ENCODE measurements at regions not wholly inside any gene's neighbourhood (a gene's known extent, or its start where the extent isn't known, plus 50 kb on each side); places are given as distances from the start of the nearest gene placed in this dataset.

DNA sequence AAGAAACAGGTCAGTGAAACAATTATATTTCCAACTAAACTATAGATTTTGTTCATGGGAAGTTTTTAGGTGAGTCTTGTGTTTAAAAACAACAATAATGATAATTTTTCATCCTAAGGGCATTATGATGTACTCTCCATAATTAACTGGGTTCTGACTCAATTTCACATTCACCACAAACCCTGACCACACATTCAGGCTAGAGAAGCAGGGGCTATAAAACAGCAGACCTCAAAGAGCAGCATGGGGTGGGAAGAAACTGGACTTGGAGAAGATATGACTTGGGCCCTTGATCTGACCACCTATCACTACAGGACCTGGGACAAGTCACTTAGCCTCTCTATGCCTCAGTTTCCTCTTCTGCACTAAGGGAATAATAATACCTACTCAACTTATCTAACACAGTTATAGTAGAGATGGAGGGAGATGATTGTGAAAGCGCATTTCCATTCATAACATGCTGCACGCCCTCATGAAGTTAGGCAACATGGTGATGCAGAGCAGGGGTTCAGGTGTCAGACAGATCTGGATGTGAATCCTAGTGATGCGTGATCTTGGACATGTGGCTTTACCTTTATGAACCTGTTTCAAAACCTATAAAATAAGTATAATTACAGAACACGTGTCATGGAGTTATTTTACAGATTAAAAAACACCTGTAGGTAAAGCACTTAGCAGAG, 63.0 kb upstream of the ACP3 start:
- no peaks in the 10 kb centered on the region for H3K9me3 ChIP-seq
- TF ChIP-seq, protein P1, sequence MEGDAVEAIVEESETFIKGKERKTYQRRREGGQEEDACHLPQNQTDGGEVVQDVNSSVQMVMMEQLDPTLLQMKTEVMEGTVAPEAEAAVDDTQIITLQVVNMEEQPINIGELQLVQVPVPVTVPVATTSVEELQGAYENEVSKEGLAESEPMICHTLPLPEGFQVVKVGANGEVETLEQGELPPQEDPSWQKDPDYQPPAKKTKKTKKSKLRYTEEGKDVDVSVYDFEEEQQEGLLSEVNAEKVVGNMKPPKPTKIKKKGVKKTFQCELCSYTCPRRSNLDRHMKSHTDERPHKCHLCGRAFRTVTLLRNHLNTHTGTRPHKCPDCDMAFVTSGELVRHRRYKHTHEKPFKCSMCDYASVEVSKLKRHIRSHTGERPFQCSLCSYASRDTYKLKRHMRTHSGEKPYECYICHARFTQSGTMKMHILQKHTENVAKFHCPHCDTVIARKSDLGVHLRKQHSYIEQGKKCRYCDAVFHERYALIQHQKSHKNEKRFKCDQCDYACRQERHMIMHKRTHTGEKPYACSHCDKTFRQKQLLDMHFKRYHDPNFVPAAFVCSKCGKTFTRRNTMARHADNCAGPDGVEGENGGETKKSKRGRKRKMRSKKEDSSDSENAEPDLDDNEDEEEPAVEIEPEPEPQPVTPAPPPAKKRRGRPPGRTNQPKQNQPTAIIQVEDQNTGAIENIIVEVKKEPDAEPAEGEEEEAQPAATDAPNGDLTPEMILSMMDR (IDR thresholded peaks at IDR 0.05) = no peak
- intact Hi-C loops (cut with DNase I) = loop anchor here (5.0 kb wide), 1 partner anchor 88 kb away; no protein-coding TSS in a partner anchor
- no peak for DNase-seq
- no peaks in the 10 kb centered on the region for H3K4me1 ChIP-seq
- H3K4me3 ChIP-seq = no peak overlapping the region
- no peaks in the 10 kb centered on the region for H3K27me3 ChIP-seq (ENCODE audit: low read depth)
- no peak overlapping the region for H3K27ac ChIP-seq
- ATAC-seq = no peak
- no peaks in the 10 kb centered on the region for H3K36me3 ChIP-seq

DNA sequence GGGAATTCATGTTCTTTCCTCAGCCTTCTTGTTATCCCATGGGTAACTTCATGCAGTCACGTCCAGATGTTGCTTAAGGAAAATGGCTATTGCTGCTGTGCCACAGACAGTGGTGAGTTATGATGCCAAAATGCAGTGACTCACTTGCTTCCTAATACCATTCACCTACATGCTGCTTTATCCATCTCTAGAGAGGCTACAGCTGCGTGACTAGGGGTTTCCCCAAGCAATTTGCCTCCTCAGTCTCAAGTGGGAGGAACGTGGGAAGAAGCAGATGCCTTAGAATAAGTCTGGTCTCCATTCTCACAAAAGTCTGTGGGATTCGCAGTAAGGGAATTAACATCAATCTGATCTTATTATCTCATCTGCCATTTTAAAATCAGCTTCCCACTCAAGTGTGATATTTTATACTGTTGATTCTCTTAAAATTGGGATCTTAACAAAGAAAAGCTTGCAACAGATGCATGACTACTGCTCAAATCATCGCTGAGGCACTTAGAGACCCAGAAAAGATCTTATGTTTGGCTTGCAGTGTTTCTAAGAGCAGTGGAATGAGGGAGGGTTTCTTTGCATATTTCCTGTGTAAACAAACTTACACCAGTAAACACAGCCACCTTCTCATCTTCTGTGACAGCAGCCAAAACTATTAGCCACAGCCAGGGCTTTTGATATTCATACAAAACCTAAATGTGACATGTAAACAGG, 62.0 kb upstream of the ACP3 start:
- H3K27me3 ChIP-seq (ENCODE audit: low read depth) = no peaks in the 10 kb centered on the region
- H3K27ac ChIP-seq = no peak overlapping the region
- no peaks in the 10 kb centered on the region for H3K4me1 ChIP-seq
- H3K9me3 ChIP-seq = no peaks in the 10 kb centered on the region
- H3K36me3 ChIP-seq = no peaks in the 10 kb centered on the region
- no peak for DNase-seq
- H3K4me3 ChIP-seq = no peak overlapping the region
- intact Hi-C loops (cut with DNase I) = no loop called here
- TF ChIP-seq, protein P1 (IDR thresholded peaks at IDR 0.05) = no peak
- ATAC-seq = peak; percentile 35 to 71

DNA sequence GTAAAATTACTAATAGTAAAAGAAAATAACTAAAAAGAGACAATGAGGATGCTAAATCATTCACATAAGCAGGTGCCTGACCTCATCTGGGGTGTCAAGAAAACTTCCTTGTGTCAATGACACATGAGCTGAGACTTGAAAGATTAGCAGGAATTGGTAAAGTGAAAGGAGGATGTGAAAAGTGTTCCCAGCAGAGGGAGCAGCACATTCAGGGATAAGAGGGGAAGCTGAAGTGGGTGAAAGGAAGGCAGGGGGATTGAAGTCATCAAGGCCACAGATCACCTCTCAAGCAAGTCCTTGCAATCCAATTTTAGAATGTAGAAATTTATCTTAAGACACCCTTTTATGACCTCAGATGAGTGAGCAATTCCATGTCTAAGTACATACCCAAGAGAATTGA, 60.2 kb upstream of the ACP3 start:
- no peaks in the 10 kb centered on the region for H3K36me3 ChIP-seq
- TF ChIP-seq, protein P1 (IDR thresholded peaks at IDR 0.05) = peak; percentile 37
- intact Hi-C loops (cut with DNase I) = no loop called here
- no peak overlapping the region for H3K27ac ChIP-seq
- no peaks in the 10 kb centered on the region for H3K4me1 ChIP-seq
- ATAC-seq (peak; percentile 60 to 83), DNase-seq (no peak)
- no peaks in the 10 kb centered on the region for H3K9me3 ChIP-seq
- H3K27me3 ChIP-seq (ENCODE audit: low read depth) = no peaks in the 10 kb centered on the region
- no peak overlapping the region for H3K4me3 ChIP-seq

DNA sequence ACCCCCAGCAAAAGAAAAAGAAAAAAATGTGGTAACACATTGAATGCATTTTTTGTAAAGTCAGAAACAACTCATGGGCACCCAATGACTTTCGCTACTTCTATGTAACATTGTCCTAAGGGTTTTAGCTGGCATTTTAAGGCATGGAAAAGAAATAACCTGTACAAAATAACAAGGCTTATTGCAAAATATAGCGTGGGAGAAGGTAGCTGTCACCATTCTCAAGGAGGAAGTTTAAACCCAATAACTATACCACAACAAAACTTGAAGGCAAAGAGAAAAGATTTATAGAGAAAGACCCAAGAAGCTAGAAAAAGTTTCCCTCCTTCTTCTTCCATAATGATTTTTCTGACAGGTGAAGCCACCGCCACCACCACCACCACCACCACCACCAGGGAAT, 55.7 kb upstream of the ACP3 start:
- Histone ChIP-seq H3K27ac (no peak overlapping the region), H3K4me1 (peaks cover 3% of the 10 kb centered on the region), H3K4me3 (no peak overlapping the region), H3K27me3 (ENCODE audit: low read depth) (no peaks in the 10 kb centered on the region), H3K9me3 (no peaks in the 10 kb centered on the region), H3K36me3 (no peaks in the 10 kb centered on the region)
- DNase-seq (no peak), ATAC-seq (no peak)
- TF ChIP-seq, protein P1 (IDR thresholded peaks at IDR 0.05) = no peak
- intact Hi-C loops (cut with DNase I) = no loop called here

DNA sequence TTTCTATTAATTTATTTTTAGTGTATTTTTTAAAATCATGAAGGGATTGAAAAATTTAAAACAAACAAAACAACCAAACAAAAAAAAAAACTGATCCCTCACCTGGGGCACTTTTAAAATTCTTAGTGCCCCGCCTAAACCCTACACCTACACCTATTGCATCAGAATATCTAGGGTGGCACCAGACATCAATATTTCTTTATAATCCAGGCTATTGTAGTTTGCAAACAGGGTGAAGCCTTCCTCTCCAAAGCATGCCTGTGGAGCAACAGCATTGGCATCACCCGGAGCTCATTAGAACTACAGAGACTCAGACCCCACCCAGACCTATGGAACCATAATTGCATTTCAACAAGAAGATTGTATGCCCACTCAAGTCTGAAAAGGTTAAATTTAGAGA, 54.9 kb upstream of the ACP3 start:
- intact Hi-C loops (cut with DNase I) = no loop called here
- TF ChIP-seq, protein P1 (IDR thresholded peaks at IDR 0.05) = no peak
- Histone ChIP-seq H3K9me3 (no peaks in the 10 kb centered on the region), H3K27me3 (ENCODE audit: low read depth) (no peaks in the 10 kb centered on the region), H3K4me3 (no peak overlapping the region), H3K36me3 (no peaks in the 10 kb centered on the region), H3K27ac (no peak overlapping the region), H3K4me1 (peaks cover 3% of the 10 kb centered on the region)
- ATAC-seq (no peak), DNase-seq (no peak)
